ENCODE measurements at regions not wholly inside any gene's neighbourhood (a gene's known extent, or its start where the extent isn't known, plus 50 kb on each side); places are given as distances from the start of the nearest gene placed in this dataset.

DNA sequence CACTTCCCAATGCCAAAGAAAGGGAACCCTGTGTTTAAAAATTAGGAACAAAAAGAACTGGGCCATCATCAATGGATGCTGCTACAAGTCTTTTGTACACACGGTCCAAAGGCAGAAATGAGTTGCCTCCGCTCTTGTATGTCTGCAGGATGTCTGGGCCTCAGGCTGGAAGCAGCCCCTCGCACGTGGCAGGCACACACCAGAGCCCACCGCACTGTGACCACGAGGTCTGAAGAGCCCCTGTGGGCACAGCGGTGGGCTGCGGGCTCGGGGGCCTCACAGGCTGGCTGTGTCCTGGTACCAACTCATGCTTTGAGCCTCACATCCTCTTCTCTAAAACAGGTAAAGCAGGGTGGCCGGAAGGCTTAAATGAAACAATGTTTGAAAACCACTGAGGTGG, 309.3 kb downstream of the C16orf95 start:
- TF ChIP-seq, protein P1, sequence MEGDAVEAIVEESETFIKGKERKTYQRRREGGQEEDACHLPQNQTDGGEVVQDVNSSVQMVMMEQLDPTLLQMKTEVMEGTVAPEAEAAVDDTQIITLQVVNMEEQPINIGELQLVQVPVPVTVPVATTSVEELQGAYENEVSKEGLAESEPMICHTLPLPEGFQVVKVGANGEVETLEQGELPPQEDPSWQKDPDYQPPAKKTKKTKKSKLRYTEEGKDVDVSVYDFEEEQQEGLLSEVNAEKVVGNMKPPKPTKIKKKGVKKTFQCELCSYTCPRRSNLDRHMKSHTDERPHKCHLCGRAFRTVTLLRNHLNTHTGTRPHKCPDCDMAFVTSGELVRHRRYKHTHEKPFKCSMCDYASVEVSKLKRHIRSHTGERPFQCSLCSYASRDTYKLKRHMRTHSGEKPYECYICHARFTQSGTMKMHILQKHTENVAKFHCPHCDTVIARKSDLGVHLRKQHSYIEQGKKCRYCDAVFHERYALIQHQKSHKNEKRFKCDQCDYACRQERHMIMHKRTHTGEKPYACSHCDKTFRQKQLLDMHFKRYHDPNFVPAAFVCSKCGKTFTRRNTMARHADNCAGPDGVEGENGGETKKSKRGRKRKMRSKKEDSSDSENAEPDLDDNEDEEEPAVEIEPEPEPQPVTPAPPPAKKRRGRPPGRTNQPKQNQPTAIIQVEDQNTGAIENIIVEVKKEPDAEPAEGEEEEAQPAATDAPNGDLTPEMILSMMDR (IDR thresholded peaks at IDR 0.05; ENCODE audit: low read depth, low read length), result no peak
- no peak for TF ChIP-seq EZH2phosphoT487 (IDR thresholded peaks at IDR 0.05; ENCODE audit: low read depth)
